AG10803 (cell line): ENCODE measurements at regions not wholly inside any gene's neighbourhood (a gene's known extent, or its start where the extent isn't known, plus 50 kb on each side); places are given as distances from the start of the nearest gene placed in this dataset.

Experiments used
- DNase-seq: peaks from one replicate; pipeline ENCODE4 v3.0.0; 2010; ENCODE audit warnings: low read depth
- H3K4me3 ChIP-seq: 2 replicates; pipeline ENCODE4 v1.5.1; 2011; ENCODE audit warnings: mild to moderate bottlenecking, low read length, control low read depth
- TF ChIP-seq, protein P1 (sequence below): conservative IDR thresholded peaks from 2 replicates; pipeline ENCODE4 v1.5.1; 2011; ENCODE audit warnings: mild to moderate bottlenecking, low read length, control low read depth, inconsistent platforms

DNA sequence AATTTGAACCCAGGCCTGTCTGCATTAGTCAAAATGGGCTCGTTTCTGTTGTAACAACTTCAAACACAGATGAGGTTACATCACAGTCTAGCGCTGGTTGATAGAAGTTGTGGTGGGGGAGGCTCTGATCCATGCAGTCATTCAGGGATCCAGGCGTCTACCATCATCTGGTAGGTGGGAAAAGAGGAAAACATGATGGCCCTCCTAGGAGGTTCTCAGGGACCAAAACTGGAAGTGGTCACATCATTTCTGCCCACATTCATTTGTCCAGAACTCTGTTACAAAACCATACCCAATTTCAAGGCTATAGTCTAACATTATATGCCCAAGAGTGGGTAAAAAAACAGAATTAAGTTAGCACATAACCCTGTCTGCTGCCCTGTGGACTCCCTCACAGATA lies 135.1 kb downstream of the PHETA1 start:
- DNase-seq: no peak
- TF ChIP-seq, protein P1, sequence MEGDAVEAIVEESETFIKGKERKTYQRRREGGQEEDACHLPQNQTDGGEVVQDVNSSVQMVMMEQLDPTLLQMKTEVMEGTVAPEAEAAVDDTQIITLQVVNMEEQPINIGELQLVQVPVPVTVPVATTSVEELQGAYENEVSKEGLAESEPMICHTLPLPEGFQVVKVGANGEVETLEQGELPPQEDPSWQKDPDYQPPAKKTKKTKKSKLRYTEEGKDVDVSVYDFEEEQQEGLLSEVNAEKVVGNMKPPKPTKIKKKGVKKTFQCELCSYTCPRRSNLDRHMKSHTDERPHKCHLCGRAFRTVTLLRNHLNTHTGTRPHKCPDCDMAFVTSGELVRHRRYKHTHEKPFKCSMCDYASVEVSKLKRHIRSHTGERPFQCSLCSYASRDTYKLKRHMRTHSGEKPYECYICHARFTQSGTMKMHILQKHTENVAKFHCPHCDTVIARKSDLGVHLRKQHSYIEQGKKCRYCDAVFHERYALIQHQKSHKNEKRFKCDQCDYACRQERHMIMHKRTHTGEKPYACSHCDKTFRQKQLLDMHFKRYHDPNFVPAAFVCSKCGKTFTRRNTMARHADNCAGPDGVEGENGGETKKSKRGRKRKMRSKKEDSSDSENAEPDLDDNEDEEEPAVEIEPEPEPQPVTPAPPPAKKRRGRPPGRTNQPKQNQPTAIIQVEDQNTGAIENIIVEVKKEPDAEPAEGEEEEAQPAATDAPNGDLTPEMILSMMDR: no peak
- no peak overlapping the region for H3K4me3 ChIP-seq

DNA sequence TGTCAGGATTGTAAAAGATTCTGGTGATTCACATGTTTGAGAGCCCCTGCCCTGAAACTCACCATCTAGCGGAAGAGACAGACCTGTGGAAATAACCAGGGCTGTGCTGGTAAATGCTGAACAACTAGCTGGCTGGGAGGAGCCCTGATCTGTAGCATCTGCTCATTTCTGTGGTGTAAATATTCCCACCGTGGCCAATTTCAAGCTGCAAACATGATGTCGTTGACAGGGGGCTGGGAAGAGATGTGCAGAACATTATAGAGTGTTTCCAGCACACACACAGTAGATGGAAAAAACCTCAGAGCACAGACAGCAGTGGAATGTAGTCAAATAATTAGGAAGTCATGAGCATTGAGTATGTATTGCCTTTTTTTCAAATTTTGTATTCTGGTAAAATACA lies 138.2 kb downstream of the PHETA1 start:
- no peak overlapping the region for H3K4me3 ChIP-seq
- DNase-seq: no peak
- TF ChIP-seq, protein P1: no peak

DNA sequence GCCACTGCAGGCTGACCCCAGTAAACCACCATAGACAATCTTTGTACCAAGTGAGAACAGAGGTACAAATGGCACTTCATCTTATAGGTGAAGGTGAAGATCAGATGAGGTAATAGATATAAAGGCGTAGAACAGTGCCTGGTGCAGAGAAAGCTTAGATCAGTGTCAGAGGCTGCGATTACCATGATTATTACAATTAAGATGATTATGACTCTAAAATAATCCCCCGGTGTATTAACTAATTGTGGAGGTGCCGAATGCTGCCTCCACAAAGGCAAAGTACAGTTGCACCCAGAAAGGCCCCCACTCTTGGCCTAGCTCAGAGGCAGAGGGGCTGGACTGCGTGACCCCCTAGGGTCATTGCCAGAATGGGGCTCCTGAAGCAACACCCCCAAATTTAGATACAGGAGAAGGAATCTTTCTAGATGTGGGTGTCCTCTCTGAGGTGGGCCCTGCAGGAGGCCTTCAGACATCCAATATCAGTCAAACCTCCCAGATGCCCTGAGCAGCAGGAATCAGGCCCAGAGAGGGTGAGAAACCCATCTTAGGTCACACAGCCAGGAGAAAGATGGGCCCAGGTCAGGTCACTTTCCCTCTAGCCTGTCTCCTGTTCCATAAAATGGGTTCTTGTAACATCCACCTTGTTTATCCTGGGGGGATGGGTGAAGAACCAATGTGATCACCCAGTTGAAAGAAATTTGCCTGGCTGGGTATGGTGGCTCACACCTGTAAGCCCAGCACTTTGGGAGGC lies 139.8 kb downstream of the PHETA1 start:
- no peak overlapping the region for H3K4me3 ChIP-seq
- TF ChIP-seq, protein P1: no peak
- no peak for DNase-seq

DNA sequence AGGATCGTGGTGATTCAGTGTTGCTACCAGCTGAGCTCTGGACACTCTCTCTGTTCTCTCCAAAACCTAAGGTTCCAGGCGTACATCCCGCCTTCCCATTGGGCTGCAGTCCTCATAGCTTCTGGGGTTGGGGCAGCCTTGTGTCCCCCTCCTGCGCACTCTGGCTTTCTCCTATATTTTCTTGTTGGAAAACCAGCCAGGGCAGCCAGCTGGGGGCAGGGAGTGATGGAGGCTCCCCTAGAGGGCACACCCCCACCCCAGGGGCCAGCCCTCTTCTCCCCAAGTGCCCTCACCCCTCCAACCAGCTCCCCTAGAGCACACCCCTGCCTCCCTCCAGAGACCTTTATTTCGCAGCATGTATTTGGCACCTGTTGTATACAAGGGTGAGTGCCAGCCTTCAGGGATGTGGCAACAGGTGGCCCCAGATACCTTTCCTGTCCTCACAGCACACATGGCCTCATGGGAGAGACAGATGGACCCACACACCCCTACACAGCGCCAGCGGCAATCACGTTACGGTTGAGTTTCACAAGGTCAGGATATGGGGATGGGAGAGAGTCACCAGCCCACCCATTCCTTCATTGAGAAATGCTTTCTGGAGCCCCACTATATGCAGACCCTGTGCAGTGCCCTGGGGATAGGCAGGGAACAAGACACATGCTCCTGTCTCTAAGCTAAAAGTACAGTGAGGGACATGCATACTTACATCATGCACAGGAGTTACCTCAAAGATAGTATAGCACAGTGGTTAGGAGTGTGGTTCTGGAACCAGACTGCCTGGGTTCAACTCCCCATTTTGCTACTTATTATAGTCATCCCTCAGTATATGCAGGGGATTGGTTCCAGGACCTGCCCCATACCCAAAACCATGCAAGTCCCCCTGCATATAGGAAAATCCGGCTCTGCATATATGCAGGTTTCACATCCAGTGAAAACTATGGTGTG lies 141.1 kb downstream of the PHETA1 start:
- H3K4me3 ChIP-seq: no peak overlapping the region
- TF ChIP-seq, protein P1: no peak
- no peak for DNase-seq

DNA sequence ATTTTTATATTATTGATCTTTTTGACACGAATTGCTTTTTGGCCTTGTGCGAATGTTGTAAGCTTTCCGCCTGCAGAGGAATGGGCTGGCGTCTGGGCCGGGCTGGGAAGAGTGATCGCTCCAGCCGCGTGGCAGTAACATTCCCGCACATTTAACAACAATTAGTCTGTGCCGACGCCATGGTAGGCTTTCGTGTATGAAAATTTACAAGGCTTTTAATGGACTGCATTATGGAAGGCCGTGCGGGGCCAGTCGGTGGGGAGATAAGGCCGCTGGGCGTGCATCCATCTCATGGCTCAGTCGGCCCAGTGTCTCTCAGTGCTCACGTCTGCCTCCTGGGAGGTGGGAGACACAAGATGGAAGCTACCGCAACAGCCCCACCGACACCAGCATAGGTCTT lies 142.2 kb downstream of the PHETA1 start:
- no peak for DNase-seq
- H3K4me3 ChIP-seq: no peak overlapping the region
- TF ChIP-seq, protein P1: no peak

DNA sequence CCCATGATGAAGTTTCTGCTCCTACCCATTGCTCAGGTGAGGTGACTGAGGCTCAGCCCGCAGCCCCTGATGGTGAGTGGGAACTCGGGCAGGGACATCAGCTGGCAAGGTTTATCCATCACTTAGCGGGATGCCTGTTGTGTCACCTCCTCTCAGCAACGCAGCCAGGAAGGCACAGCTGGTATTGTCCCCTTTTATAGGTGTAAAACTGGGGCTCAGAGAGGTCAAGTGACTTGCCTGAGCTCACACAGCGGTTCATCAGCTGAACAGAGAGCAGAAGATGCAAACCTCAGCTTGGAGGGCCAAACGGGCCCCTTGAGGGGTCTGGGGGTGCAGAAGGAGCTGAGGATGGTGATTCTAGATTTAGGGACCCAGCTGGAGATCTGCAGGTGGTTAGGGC lies 143.6 kb downstream of the PHETA1 start:
- TF ChIP-seq, protein P1: no peak
- DNase-seq: no peak
- no peak overlapping the region for H3K4me3 ChIP-seq
